Heart left ventricle (tissue), 13 donors: ENCODE measurements at regions not wholly inside any gene's neighbourhood (a gene's known extent, or its start where the extent isn't known, plus 50 kb on each side); places are given as distances from the start of the nearest gene placed in this dataset.

Experiments
- CTCF ChIP-seq, 12 donors: fragments of 200-600 bp; sonication (generic) in 4 of 12; IDR thresholded peaks; one replicate each; pipeline versions ENCODE4 v1.5.0 to v1.8.0; 2018 to 2022; ENCODE audit warnings: antibody characterized with exemption in 12 of 12, mild to moderate bottlenecking in 5 of 12
- POLR2A ChIP-seq, 2 donors: fragments of 450-650 bp; IDR thresholded peaks; one replicate each; pipeline ENCODE4 v1.6.1; 2017; ENCODE audit warnings: antibody characterized with exemption in 2 of 2, mild to moderate bottlenecking in 2 of 2, moderate library complexity in 2 of 2
- donor health status: ischemic (EF 13 %, LVEDD 7.1; RV severe dilation, severe dysfunction).
- donor health status: DM: no; HTN: yes; CAD: no.
- donor health status: DM: no; HTN: no; CAD: no.
- donor health status: ischemic (EF 25% LVEDD 6.9; RV normal size, moderate dysfunction).
- donor health status: ischemic (EF 25% LVEDD 5.7; RV mildly dilated, moderate dysfunction).
- donor health status: ischemic (EF 35%, LVEDD 5.7; RV mildly dilated, moderate dysfunction).
- donor health status: nonischemic (EF 11% LVEDD 7.7; RV severe dilation, severe dysfunction).
- donor health status: DM: yes; HTN: yes; CAD: no.
- donor health status: PGD.
- donor health status: ischemic (EF 29% LVEDD 5.4; RV normal size, mild dysfunction).
- donor health status: nonischemic (EF 23%, LVEDD 6.1; RV moderate dilation, normal function).

- no peak for TF ChIP-seq CTCF (IDR thresholded peaks at IDR 0.05)
- TF ChIP-seq POLR2A (IDR thresholded peaks at IDR 0.05): no peak
These were observed 204.6 kb upstream of the INHBA start for GRCh38 chr7:41907444-41907843.
